DOHH2 (cell line): ENCODE measurements at regions not wholly inside any gene's neighbourhood (a gene's known extent, or its start where the extent isn't known, plus 50 kb on each side); places are given as distances from the start of the nearest gene placed in this dataset.

Source experiments
- EZH2phosphoT487 ChIP-seq: fragments of 200-600 bp; sonication (generic); IDR thresholded peaks from 2 replicates; pipeline ENCODE4 v1.6.1; 2017; ENCODE audit warnings: borderline replicate concordance, mild to moderate bottlenecking, antibody characterized with exemption, low read length, moderate library complexity, mixed read lengths
- TF ChIP-seq, protein P1 (sequence below): fragments of 200-600 bp; sonication (generic); IDR thresholded peaks from one replicate; pipeline ENCODE4 v1.5.1; 2014; ENCODE audit warnings: antibody characterized with exemption, mild to moderate bottlenecking, low read depth, low read length; ENCODE audit not compliant: poor library complexity, severe bottlenecking

DNA sequence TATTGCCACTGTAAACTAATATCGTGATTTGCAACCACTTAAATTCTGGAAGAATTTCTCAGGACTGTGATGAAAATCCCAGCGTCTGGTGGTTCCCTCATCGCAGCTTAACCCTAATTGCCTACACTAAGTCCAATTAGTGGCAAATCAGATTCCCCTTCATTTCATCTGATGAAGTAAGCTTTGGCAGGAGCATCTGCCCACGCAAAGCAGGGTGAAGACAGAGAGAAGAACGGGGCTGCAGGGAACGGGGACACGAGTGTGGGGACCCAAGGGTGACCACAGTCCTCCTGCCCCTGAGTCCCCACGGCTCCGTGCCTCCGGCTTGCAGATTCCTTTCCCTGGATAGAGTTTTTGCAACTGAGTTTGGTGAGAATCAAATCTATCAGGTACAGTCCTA is 159.5 kb downstream of the LY86 start:
- TF ChIP-seq, protein P1, sequence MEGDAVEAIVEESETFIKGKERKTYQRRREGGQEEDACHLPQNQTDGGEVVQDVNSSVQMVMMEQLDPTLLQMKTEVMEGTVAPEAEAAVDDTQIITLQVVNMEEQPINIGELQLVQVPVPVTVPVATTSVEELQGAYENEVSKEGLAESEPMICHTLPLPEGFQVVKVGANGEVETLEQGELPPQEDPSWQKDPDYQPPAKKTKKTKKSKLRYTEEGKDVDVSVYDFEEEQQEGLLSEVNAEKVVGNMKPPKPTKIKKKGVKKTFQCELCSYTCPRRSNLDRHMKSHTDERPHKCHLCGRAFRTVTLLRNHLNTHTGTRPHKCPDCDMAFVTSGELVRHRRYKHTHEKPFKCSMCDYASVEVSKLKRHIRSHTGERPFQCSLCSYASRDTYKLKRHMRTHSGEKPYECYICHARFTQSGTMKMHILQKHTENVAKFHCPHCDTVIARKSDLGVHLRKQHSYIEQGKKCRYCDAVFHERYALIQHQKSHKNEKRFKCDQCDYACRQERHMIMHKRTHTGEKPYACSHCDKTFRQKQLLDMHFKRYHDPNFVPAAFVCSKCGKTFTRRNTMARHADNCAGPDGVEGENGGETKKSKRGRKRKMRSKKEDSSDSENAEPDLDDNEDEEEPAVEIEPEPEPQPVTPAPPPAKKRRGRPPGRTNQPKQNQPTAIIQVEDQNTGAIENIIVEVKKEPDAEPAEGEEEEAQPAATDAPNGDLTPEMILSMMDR, result no peak
- TF ChIP-seq EZH2phosphoT487, result no peak
